ENCODE measurements at regions not wholly inside any gene's neighbourhood (a gene's known extent, or its start where the extent isn't known, plus 50 kb on each side); places are given as distances from the start of the nearest gene placed in this dataset.

GRCh38 chr13:40095695-40096356 is 440.4 kb downstream of the COG6 start:
- H3K27me3 ChIP-seq (ENCODE audit: control insufficient read depth, insufficient read depth, low read length), result no peaks in the 10 kb centered on the region
- H3K4me1 ChIP-seq (ENCODE audit: control insufficient read depth, low read depth, low read length), result no peaks in the 10 kb centered on the region
- no peak overlapping the region for H3K4me3 ChIP-seq (ENCODE audit: low read length)
- no peak overlapping the region for H3K27ac ChIP-seq (ENCODE audit: low read length)
- H3K9ac ChIP-seq (ENCODE audit: low read length), result no peak overlapping the region
- no peaks in the 10 kb centered on the region for H3K9me3 ChIP-seq (ENCODE audit: control insufficient read depth, low read depth, low read length)
- no peaks in the 10 kb centered on the region for H3K36me3 ChIP-seq (ENCODE audit: control insufficient read depth, low read depth, low read length)

GRCh38 chr13:40096357-40096901 is 441.0 kb downstream of the COG6 start:
- Histone ChIP-seq H3K27me3 (ENCODE audit: control insufficient read depth, insufficient read depth, low read length) (no peaks in the 10 kb centered on the region), H3K27ac (ENCODE audit: low read length) (no peak overlapping the region), H3K9ac (ENCODE audit: low read length) (no peak overlapping the region), H3K4me1 (ENCODE audit: control insufficient read depth, low read depth, low read length) (no peaks in the 10 kb centered on the region), H3K4me3 (ENCODE audit: low read length) (no peak overlapping the region), H3K9me3 (ENCODE audit: control insufficient read depth, low read depth, low read length) (no peaks in the 10 kb centered on the region), H3K36me3 (ENCODE audit: control insufficient read depth, low read depth, low read length) (no peaks in the 10 kb centered on the region)

- no peaks in the 10 kb centered on the region for H3K36me3 ChIP-seq (ENCODE audit: control insufficient read depth, low read depth, low read length)
- H3K9ac ChIP-seq (ENCODE audit: low read length), result no peak overlapping the region
- H3K27me3 ChIP-seq (ENCODE audit: control insufficient read depth, insufficient read depth, low read length), result no peaks in the 10 kb centered on the region
- no peak overlapping the region for H3K4me3 ChIP-seq (ENCODE audit: low read length)
- no peaks in the 10 kb centered on the region for H3K4me1 ChIP-seq (ENCODE audit: control insufficient read depth, low read depth, low read length)
- H3K27ac ChIP-seq (ENCODE audit: low read length), result no peak overlapping the region
- H3K9me3 ChIP-seq (ENCODE audit: control insufficient read depth, low read depth, low read length), result no peaks in the 10 kb centered on the region
These were observed 442.8 kb downstream of the COG6 start for GRCh38 chr13:40098246-40098645.

GRCh38 chr13:40101708-40102359 is 446.4 kb downstream of the COG6 start:
- no peak overlapping the region for H3K9ac ChIP-seq (ENCODE audit: low read length)
- no peak overlapping the region for H3K27ac ChIP-seq (ENCODE audit: low read length)
- H3K4me3 ChIP-seq (ENCODE audit: low read length), result no peak overlapping the region
- H3K4me1 ChIP-seq (ENCODE audit: control insufficient read depth, low read depth, low read length), result no peaks in the 10 kb centered on the region
- no peaks in the 10 kb centered on the region for H3K27me3 ChIP-seq (ENCODE audit: control insufficient read depth, insufficient read depth, low read length)
- H3K36me3 ChIP-seq (ENCODE audit: control insufficient read depth, low read depth, low read length), result no peaks in the 10 kb centered on the region
- no peaks in the 10 kb centered on the region for H3K9me3 ChIP-seq (ENCODE audit: control insufficient read depth, low read depth, low read length)

- H3K4me1 ChIP-seq (ENCODE audit: control insufficient read depth, low read depth, low read length), result no peaks in the 10 kb centered on the region
- H3K4me3 ChIP-seq (ENCODE audit: low read length), result no peak overlapping the region
- no peaks in the 10 kb centered on the region for H3K36me3 ChIP-seq (ENCODE audit: control insufficient read depth, low read depth, low read length)
- H3K9me3 ChIP-seq (ENCODE audit: control insufficient read depth, low read depth, low read length), result no peaks in the 10 kb centered on the region
- no peak overlapping the region for H3K9ac ChIP-seq (ENCODE audit: low read length)
- no peaks in the 10 kb centered on the region for H3K27me3 ChIP-seq (ENCODE audit: control insufficient read depth, insufficient read depth, low read length)
- no peak overlapping the region for H3K27ac ChIP-seq (ENCODE audit: low read length)
These were observed 446.9 kb downstream of the COG6 start for GRCh38 chr13:40102360-40102727.

- no peak overlapping the region for H3K4me3 ChIP-seq (ENCODE audit: low read length)
- no peaks in the 10 kb centered on the region for H3K36me3 ChIP-seq (ENCODE audit: control insufficient read depth, low read depth, low read length)
- no peaks in the 10 kb centered on the region for H3K4me1 ChIP-seq (ENCODE audit: control insufficient read depth, low read depth, low read length)
- H3K27ac ChIP-seq (ENCODE audit: low read length), result no peak overlapping the region
- no peak overlapping the region for H3K9ac ChIP-seq (ENCODE audit: low read length)
- H3K27me3 ChIP-seq (ENCODE audit: control insufficient read depth, insufficient read depth, low read length), result no peaks in the 10 kb centered on the region
- no peaks in the 10 kb centered on the region for H3K9me3 ChIP-seq (ENCODE audit: control insufficient read depth, low read depth, low read length)
These were observed 447.4 kb downstream of the COG6 start for GRCh38 chr13:40102854-40103253.

GRCh38 chr13:40103864-40104263 is 448.4 kb downstream of the COG6 start:
- no peaks in the 10 kb centered on the region for H3K4me1 ChIP-seq (ENCODE audit: control insufficient read depth, low read depth, low read length)
- H3K9me3 ChIP-seq (ENCODE audit: control insufficient read depth, low read depth, low read length), result no peaks in the 10 kb centered on the region
- H3K27me3 ChIP-seq (ENCODE audit: control insufficient read depth, insufficient read depth, low read length), result no peaks in the 10 kb centered on the region
- no peak overlapping the region for H3K27ac ChIP-seq (ENCODE audit: low read length)
- no peak overlapping the region for H3K4me3 ChIP-seq (ENCODE audit: low read length)
- H3K36me3 ChIP-seq (ENCODE audit: control insufficient read depth, low read depth, low read length), result no peaks in the 10 kb centered on the region
- no peak overlapping the region for H3K9ac ChIP-seq (ENCODE audit: low read length)

- Histone ChIP-seq H3K27me3 (ENCODE audit: control insufficient read depth, insufficient read depth, low read length) (no peaks in the 10 kb centered on the region), H3K9ac (ENCODE audit: low read length) (no peak overlapping the region), H3K4me1 (ENCODE audit: control insufficient read depth, low read depth, low read length) (no peaks in the 10 kb centered on the region), H3K36me3 (ENCODE audit: control insufficient read depth, low read depth, low read length) (no peaks in the 10 kb centered on the region), H3K4me3 (ENCODE audit: low read length) (no peak overlapping the region), H3K27ac (ENCODE audit: low read length) (no peak overlapping the region), H3K9me3 (ENCODE audit: control insufficient read depth, low read depth, low read length) (no peaks in the 10 kb centered on the region)
These were observed 449.8 kb downstream of the COG6 start for GRCh38 chr13:40105231-40105630.

GRCh38 chr13:40109351-40109844 is 453.9 kb downstream of the COG6 start:
- no peak overlapping the region for H3K4me3 ChIP-seq (ENCODE audit: low read length)
- H3K27me3 ChIP-seq (ENCODE audit: control insufficient read depth, insufficient read depth, low read length), result no peaks in the 10 kb centered on the region
- H3K9ac ChIP-seq (ENCODE audit: low read length), result no peak overlapping the region
- H3K4me1 ChIP-seq (ENCODE audit: control insufficient read depth, low read depth, low read length), result no peaks in the 10 kb centered on the region
- no peaks in the 10 kb centered on the region for H3K36me3 ChIP-seq (ENCODE audit: control insufficient read depth, low read depth, low read length)
- H3K27ac ChIP-seq (ENCODE audit: low read length), result no peak overlapping the region
- no peaks in the 10 kb centered on the region for H3K9me3 ChIP-seq (ENCODE audit: control insufficient read depth, low read depth, low read length)

- Histone ChIP-seq H3K9ac (ENCODE audit: low read length) (no peak overlapping the region), H3K4me3 (ENCODE audit: low read length) (no peak overlapping the region), H3K27ac (ENCODE audit: low read length) (no peak overlapping the region), H3K9me3 (ENCODE audit: control insufficient read depth, low read depth, low read length) (no peaks in the 10 kb centered on the region), H3K36me3 (ENCODE audit: control insufficient read depth, low read depth, low read length) (no peaks in the 10 kb centered on the region), H3K4me1 (ENCODE audit: control insufficient read depth, low read depth, low read length) (peaks cover 3% of the 10 kb centered on the region), H3K27me3 (ENCODE audit: control insufficient read depth, insufficient read depth, low read length) (no peaks in the 10 kb centered on the region)
These were observed 458.3 kb downstream of the COG6 start for GRCh38 chr13:40113643-40114304.

- Histone ChIP-seq H3K36me3 (ENCODE audit: control insufficient read depth, low read depth, low read length) (no peaks in the 10 kb centered on the region), H3K9me3 (ENCODE audit: control insufficient read depth, low read depth, low read length) (no peaks in the 10 kb centered on the region), H3K9ac (ENCODE audit: low read length) (no peak overlapping the region), H3K4me3 (ENCODE audit: low read length) (no peak overlapping the region), H3K27me3 (ENCODE audit: control insufficient read depth, insufficient read depth, low read length) (no peaks in the 10 kb centered on the region), H3K27ac (ENCODE audit: low read length) (no peak overlapping the region), H3K4me1 (ENCODE audit: control insufficient read depth, low read depth, low read length) (peaks cover 3% of the 10 kb centered on the region)
These were observed 458.9 kb downstream of the COG6 start for GRCh38 chr13:40114305-40114896.
